EL (cell line): ENCODE measurements at regions not wholly inside any gene's neighbourhood (a gene's known extent, or its start where the extent isn't known, plus 50 kb on each side); places are given as distances from the start of the nearest gene placed in this dataset.
"Not testable (repeated sequence)": the region's sequence is repeated elsewhere in the genome, so short reads cannot be mapped to it uniquely, and the experiment has no call there.

ENCODE experiments used
- DNase-seq: peaks from one replicate; pipeline ENCODE4 v3.0.0-alpha.2; 2016

GRCh38 chr2:53610260-53610659 lies 157.3 kb upstream of the CHAC2 start:
- no peak for DNase-seq

- DNase-seq, result no peak
Measured at GRCh38 chr2:53609551-53609950, 158.1 kb upstream of the CHAC2 start.

GRCh38 chr2:53608293-53608692 lies 159.3 kb upstream of the CHAC2 start:
- DNase-seq, result no peak

GRCh38 chr2:53600815-53601214 lies 166.8 kb upstream of the CHAC2 start:
- DNase-seq, result peak; percentile 45

- not testable (repeated sequence) for DNase-seq
Measured at GRCh38 chr2:53586733-53587612, 180.6 kb upstream of the CHAC2 start.

- peak; percentile 60 for DNase-seq
Measured at GRCh38 chr2:53584986-53585385, 182.6 kb upstream of the CHAC2 start.

GRCh38 chr2:53583583-53583982 lies 184.0 kb upstream of the CHAC2 start:
- no peak for DNase-seq

GRCh38 chr2:53582556-53582955 lies 185.0 kb upstream of the CHAC2 start:
- no peak for DNase-seq

- DNase-seq, result peak; percentile 16
Measured at GRCh38 chr2:53576166-53576565, 191.4 kb upstream of the CHAC2 start.

- no peak for DNase-seq
Measured at GRCh38 chr2:53575721-53576124, 191.9 kb upstream of the CHAC2 start.

GRCh38 chr2:53572696-53573095 lies 194.9 kb upstream of the CHAC2 start:
- no peak for DNase-seq

GRCh38 chr2:53569957-53570727 lies 197.5 kb upstream of the CHAC2 start:
- no peak for DNase-seq

GRCh38 chr2:53568469-53568868 lies 199.1 kb upstream of the CHAC2 start:
- peak; percentile 59 for DNase-seq

- DNase-seq, result no peak
Measured at GRCh38 chr2:53567073-53567472, 200.5 kb upstream of the CHAC2 start.

GRCh38 chr2:53562407-53562806 lies 205.2 kb upstream of the CHAC2 start:
- DNase-seq, result no peak

GRCh38 chr2:53561155-53561554 lies 206.4 kb upstream of the CHAC2 start:
- no peak for DNase-seq

- DNase-seq, result peak; percentile 20
Measured at GRCh38 chr2:53559302-53559966, 208.2 kb upstream of the CHAC2 start.

GRCh38 chr2:53558867-53559266 lies 208.7 kb upstream of the CHAC2 start:
- DNase-seq, result no peak

GRCh38 chr2:53549497-53549896 lies 218.1 kb upstream of the CHAC2 start:
- no peak for DNase-seq

GRCh38 chr2:53545604-53546003 lies 222.0 kb upstream of the CHAC2 start:
- no peak for DNase-seq

- DNase-seq, result no peak
Measured at GRCh38 chr2:53544871-53545558, 222.6 kb upstream of the CHAC2 start.

GRCh38 chr2:53543083-53543482 lies 224.5 kb upstream of the CHAC2 start:
- DNase-seq, result no peak
